HG02970 (cell line): ENCODE measurements at regions not wholly inside any gene's neighbourhood (a gene's known extent, or its start where the extent isn't known, plus 50 kb on each side); places are given as distances from the start of the nearest gene placed in this dataset.

Source experiments
- ATAC-seq: cut with Tn5 transposase; IDR thresholded peaks from one replicate; pipeline ENCODE4 v1.9.1; 2021; ENCODE audit warnings: mild to moderate bottlenecking, moderate library complexity, moderate number of reproducible peaks; ENCODE audit not compliant: unreplicated experiment, low FRiP score

DNA sequence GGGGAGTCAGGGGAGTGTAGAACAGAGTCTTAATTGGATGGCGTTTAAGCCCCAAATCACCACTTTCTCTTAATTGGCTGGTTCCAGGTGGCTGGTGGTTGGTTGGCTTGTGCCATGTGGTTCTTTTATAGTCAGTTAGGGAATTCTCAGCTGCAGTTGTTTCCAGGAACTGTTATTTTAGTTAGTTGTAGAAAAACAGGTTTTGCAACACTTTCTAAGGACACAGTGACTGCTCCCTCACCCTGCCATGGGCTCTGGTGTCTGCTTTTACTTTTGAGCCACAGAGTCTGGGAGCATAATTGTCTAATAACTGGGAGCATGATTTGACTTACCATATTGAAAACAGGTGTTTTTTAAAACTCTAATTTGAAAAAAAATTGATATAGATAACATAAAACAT is 75.8 kb upstream of the PCDH18 start:
- no peak for ATAC-seq

DNA sequence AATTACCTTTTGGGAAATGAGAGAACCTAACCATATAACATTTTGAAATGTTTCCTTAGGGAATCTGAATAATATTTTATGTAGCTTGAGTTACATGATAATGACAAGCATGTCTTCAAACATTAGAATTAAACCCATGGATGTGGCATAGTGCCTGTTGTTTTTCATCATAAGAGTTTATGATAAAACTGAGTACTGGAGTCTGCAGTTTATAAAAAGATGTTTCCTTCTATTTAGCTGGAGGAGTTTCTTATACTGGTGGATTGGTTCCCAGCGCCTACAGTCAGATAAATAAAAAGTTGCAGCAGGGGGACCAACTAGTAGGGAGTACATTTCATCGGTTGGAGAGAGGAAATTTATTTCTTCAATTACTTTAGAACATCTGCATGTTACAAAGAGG is 70.1 kb upstream of the PCDH18 start:
- no peak for ATAC-seq

DNA sequence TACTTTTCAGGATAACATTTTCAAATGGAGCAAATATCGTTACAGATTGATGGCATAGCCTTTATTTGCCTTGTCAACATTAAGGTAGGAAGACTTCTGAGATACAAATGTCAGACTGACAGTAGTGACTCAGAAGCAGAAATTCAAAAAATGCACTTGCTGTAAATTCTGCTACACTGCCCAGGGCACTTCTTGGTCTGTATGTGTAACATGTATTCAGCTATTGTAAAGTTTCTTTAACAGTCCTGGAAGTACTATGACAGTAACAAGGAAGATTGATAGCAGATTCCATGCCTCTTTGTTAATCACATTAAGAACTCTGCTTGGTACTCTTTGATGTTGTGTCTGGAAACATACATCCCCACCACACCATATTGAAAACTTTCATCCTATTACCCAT is 69.6 kb upstream of the PCDH18 start:
- ATAC-seq = no peak

DNA sequence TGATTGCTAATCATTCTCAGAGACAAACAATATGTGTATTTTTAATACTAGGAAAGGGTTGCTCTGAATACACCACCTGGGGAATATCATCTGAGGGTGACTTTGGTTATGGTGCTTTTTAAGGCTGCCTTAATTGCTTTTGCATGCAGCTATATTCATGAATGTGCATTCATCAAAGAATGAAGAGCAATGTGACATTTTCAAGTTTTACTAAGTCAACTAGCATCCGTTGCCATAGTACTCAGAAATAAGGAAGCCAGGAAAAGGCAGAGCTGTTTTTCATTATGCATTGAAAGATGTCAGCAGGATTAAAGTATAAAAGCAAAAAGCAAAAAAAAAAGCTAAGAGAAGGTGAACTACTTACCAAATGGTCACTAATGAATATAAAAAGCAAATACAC is 67.4 kb upstream of the PCDH18 start:
- no peak for ATAC-seq

DNA sequence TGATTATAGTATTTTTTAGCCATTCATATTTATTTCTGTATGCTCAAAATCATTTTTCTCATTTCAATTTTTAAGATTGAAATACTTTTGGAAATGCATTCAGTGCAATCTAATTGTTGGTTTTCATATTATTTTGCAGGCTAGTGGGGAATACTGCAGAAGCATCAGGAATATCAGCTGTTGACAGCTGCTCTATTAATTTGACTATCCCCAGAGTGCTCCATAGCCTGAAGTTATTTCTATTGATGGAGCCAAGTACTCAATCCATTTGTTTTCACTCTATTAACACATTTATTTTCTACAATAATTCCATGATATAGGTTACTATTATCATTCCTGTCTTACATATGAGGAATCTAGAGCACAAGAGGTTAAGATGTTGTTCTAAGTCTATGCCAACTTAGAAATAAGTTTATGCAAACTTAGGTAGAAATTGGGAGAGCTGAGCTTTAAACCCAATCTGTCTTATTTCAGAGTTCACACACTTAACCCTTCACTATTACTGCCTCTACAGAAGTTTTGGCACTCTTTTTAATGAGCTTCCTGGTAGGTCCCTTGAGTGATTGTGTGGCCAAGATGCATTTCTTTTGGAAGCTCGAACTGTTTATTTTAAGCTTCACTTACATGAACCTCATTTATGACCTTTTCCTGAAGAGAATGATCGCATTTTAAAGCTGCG is 65.6 kb upstream of the PCDH18 start:
- no peak for ATAC-seq

DNA sequence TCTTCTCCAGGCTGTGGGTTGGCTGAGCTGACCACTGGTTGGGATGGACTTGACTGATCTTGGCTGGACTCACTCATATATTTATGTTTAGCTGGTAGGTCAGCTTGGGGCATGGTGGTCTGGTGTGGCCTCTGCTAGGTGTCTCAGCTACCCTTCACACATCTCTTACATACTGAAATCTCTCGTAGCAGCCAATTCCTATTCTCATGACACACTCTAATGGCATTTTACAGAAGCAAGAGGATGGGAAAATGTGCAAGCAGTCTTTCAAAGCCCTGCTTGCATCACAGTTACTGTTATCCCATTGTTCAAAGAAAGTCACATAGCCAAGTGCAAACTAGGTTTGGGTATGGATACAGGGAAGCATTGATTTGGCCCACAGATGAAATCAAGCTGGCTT is 55.5 kb upstream of the PCDH18 start:
- ATAC-seq = no peak

DNA sequence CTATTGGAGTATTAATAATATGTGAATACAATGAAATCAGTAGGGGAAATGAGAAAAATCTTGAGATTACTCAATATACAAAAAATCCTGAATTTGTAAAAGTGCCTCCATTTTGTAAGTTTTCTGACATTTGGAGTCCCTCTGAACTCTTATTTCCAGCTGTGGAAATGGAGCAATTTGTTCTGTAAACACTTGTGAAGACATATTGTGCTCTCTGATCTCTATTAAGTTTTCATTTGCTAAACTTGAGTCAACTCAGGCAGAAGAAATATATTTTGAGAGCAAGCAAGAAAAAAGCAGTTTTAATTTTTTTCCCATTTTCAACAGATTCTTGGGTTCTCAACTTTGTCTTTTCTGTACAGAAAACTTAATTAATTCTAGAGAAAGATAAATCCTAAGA is 51.4 kb upstream of the PCDH18 start:
- no peak for ATAC-seq
